Right cardiac atrium (tissue), 5 donors: ENCODE measurements at regions not wholly inside any gene's neighbourhood (a gene's known extent, or its start where the extent isn't known, plus 50 kb on each side); places are given as distances from the start of the nearest gene placed in this dataset.

Experiments
- ATAC-seq, 2 donors: fragments of 200-7000 bp; cut with Tn5 transposase; one replicate each; pipeline versions ENCODE4 v1.8.0 to v1.9.1; 2020; ENCODE audit warnings: moderate library complexity in 2 of 2, mild to moderate bottlenecking in 1 of 2
- DNase-seq, 3 donors: peaks; one replicate each; pipeline ENCODE4 v3.0.0-alpha.2; 2020
- H3K27ac ChIP-seq: one replicate; pipeline ENCODE4 v1.5.1; 2013; ENCODE audit warnings: mild to moderate bottlenecking, low read length, control low read depth, moderate library complexity
- H3K27me3 ChIP-seq: one replicate; pipeline ENCODE4 v1.6.1; 2013; ENCODE audit not compliant: control insufficient read depth, insufficient read depth
- H3K4me1 ChIP-seq: one replicate; pipeline ENCODE4 v1.6.1; 2013; ENCODE audit warnings: low read length; ENCODE audit not compliant: control insufficient read depth, insufficient read depth
- H3K4me3 ChIP-seq: one replicate; pipeline ENCODE4 v1.5.1; 2013; ENCODE audit warnings: low read length, control low read depth
- H3K9me3 ChIP-seq: one replicate; pipeline ENCODE4 v1.6.1; 2013; ENCODE audit warnings: low read length; ENCODE audit not compliant: control insufficient read depth
- WGBS: extraction: QIAGEN DNeasy Blood & Tissue Kit; methylation state at CpG from one replicate; pipeline ENCODE4 v1.1.7; 2013; 5-methylcytosine and 5-hydroxymethylcytosine counted together
- intact Hi-C, 4 donors: fragments of 100-400 bp; cut with DNase I; formaldehyde crosslinking; loops; one replicate each; pipeline versions ENCODE4 v1.11.0 to v1.14.0; 2022 to 2023
- donor health status: healthy with polysubstance abuse.
- donor health status: DM: no; HTN: yes; CAD: no.
- donor health status: DM: no; HTN: no; CAD: no.
- donor health status: DM: no; HTN: yes; CAD: no; lungs with severe emphysema.
- donor health status: DM: yes; HTN: yes; CAD: no.

DNA sequence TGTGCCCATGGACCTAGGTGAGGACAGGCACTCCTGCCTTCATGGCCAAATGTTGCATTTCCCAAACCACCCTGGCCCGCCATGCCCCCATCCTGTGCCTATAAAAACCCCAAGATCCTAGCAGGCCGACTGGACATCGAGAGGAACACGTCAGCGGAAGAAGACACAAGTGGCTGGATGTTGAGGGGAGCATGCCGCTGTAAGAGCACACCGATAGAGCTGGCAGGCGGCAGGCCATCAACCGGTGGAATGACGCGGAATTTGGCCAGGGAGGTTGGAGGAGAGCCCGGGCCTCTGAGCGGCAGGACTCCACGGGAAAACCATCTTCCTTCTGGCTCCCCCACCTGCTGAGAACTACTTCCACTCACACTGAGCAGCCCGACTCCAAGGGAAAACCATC lies 361.1 kb upstream of the TMPRSS15 start:
- Histone ChIP-seq H3K4me1 (no peaks in the 10 kb centered on the region), H3K27me3 (no peaks in the 10 kb centered on the region), H3K4me3 (no peak overlapping the region), H3K9me3 (no peaks in the 10 kb centered on the region), H3K27ac (no peak overlapping the region)
- intact Hi-C loops, result no loop called here
- 93% methylated on average over 15 of the region's 15 CpGs for WGBS
- no peak for DNase-seq
- ATAC-seq, result no peak

DNA sequence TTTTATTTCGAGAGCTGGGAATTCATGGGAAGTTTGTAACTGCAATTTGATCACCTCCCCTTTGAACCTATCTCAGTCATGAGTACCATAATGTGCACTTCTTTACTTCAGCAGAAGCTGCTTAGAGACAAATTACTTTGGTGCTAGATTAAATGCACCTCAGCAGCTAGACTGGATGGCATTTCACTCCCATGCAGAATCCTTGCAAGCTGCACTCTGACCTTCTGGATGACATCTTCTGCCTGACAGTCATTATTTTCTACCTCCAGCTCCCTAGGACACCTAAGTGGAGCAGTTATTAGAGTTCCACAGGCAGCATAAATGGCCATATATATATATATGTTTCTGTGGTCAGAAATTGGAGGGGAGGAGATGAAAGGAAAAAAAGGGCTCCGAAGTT lies 366.0 kb upstream of the TMPRSS15 start:
- no peaks in the 10 kb centered on the region for H3K4me1 ChIP-seq
- no peak overlapping the region for H3K4me3 ChIP-seq
- no peaks in the 10 kb centered on the region for H3K9me3 ChIP-seq
- H3K27me3 ChIP-seq, result no peaks in the 10 kb centered on the region
- no peak for ATAC-seq
- no peak for DNase-seq
- H3K27ac ChIP-seq, result no peak overlapping the region
- WGBS, result 76% methylated on average over 2 of the region's 2 CpGs
- intact Hi-C loops, result no loop called here

DNA sequence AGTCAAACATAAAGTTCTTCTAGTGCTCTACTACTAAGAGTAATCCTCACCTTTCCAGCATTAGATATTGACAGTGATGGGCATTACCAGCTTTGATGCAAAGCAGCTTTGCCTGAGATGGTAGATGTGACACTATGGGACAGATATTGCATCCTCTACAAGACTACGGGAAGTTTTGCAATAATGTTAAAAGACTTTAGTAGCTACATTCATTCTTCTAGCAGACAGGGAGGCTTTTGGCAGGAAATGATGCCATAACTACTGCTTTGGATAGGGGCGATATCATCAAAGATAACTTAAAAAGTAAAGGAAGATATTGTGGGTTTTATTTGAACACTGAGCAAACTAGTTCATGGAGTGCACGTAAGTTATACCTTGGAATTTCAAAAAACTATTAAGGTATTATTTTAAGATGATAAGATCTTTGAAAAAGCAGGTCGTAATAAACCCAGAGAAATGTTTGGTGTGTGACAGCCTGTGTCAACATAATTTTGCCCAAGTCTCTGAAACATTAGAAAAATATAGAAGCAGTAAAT lies 368.3 kb upstream of the TMPRSS15 start:
- no peak for ATAC-seq
- Histone ChIP-seq H3K4me1 (no peaks in the 10 kb centered on the region), H3K27ac (no peak overlapping the region), H3K27me3 (no peaks in the 10 kb centered on the region), H3K4me3 (no peak overlapping the region), H3K9me3 (no peaks in the 10 kb centered on the region)
- intact Hi-C loops, result no loop called here
- 73% methylated on average over 4 of the region's 4 CpGs for WGBS
- DNase-seq, result no peak

DNA sequence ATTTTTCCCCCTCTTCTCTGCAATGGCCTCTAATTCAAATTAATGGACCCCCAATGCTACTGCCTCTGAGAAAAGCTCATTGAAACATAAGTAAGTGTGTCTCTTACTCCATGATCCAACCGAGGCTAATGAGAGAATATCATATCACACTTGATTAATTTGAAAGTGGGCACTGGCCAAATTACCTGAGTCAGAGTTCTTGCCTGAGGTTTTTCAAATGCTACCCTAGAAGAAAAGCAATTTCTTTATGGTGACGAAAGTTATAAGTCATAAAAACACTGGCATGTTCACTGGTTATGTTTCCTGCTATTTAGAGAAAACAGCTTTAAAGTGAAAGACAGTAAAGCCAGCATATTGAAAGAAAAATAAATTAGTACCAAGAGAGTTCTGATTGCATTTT lies 368.8 kb upstream of the TMPRSS15 start:
- ATAC-seq, result no peak

DNA sequence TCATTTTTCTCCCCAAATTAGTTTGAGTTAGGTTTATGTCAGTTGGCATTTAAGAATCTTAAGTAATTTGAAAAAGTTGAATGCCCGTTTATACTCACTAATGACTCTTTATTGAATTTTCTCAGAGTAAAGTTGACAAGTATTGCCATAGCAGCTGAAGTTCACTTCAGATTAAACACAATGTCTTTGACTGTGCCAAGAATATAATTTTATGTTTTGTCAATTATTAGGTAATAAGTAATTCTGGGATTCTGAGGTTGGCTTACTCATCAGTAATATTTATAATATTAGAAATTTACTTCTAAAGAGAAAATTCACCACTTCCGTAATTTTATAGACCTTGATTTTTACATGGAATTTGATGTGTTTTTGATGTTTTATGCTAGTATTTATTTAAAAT lies 369.3 kb upstream of the TMPRSS15 start:
- DNase-seq (no peak), ATAC-seq (no peak)
- Histone ChIP-seq H3K9me3 (no peaks in the 10 kb centered on the region), H3K27me3 (no peaks in the 10 kb centered on the region), H3K4me1 (no peaks in the 10 kb centered on the region), H3K4me3 (no peak overlapping the region), H3K27ac (no peak overlapping the region)
- intact Hi-C loops, result no loop called here
- 82% methylated on average over 2 of the region's 2 CpGs for whole genome bisulfite sequencing

More for the DNA sequence above, 368.8 kb upstream of the TMPRSS15 start:
- no peaks in the 10 kb centered on the region for H3K27me3 ChIP-seq
- H3K4me1 ChIP-seq, result no peaks in the 10 kb centered on the region
- no peak overlapping the region for H3K4me3 ChIP-seq
- H3K9me3 ChIP-seq, result no peaks in the 10 kb centered on the region
- 57% methylated on average over 2 of the region's 2 CpGs for WGBS
- DNase-seq, result no peak
- H3K27ac ChIP-seq, result no peak overlapping the region
- intact Hi-C loops, result no loop called here

DNA sequence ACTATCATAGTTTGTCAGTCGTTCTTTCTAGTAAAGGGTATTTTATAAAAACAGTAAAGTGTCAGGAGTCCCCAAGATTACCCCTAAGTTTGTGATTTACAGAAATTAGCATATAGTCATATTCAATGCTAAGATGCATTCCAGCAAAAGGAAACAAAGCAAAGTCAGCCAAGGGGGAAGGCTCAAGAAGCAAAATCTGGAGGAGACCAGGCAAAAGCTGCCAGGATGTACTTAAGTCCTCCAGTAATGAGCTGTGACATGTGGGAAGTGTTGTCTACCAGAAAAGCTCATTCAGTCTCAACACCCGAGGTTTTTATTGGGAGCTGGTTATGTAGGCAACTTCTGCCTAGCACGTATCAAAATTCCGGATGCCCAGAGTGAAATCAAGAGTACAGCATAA lies 373.4 kb upstream of the TMPRSS15 start:
- intact Hi-C loops, result no loop called here
- Histone ChIP-seq H3K27me3 (no peaks in the 10 kb centered on the region), H3K27ac (no peak overlapping the region), H3K4me1 (no peaks in the 10 kb centered on the region), H3K9me3 (no peaks in the 10 kb centered on the region), H3K4me3 (no peak overlapping the region)
- WGBS, result 61% methylated on average over 4 of the region's 4 CpGs
- DNase-seq (no peak), ATAC-seq (no peak)

DNA sequence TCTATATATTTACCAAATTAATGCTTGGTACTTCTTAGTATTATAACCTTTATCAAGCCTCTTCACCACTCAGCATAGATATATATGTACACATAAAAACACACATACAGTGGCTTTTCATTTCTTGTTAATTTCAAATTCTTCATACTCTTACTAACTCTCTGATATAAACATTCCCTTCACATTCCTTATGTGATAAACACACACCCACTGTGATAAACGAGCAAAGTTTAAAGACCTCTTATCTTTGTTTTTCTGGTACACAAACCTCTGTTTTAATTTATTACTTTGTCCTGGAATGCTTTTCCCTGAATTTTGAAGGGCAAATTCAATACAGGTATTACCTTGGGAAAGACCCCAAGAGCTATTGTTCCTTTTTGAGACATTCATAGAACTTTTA lies 379.1 kb upstream of the TMPRSS15 start:
- DNase-seq (no peak), ATAC-seq (no peak)
- WGBS, result 19% methylated on average over 1 of the region's 1 CpG
- Histone ChIP-seq H3K4me1 (no peaks in the 10 kb centered on the region), H3K27ac (no peak overlapping the region), H3K9me3 (no peaks in the 10 kb centered on the region), H3K27me3 (no peaks in the 10 kb centered on the region), H3K4me3 (no peak overlapping the region)
- intact Hi-C loops, result no loop called here

DNA sequence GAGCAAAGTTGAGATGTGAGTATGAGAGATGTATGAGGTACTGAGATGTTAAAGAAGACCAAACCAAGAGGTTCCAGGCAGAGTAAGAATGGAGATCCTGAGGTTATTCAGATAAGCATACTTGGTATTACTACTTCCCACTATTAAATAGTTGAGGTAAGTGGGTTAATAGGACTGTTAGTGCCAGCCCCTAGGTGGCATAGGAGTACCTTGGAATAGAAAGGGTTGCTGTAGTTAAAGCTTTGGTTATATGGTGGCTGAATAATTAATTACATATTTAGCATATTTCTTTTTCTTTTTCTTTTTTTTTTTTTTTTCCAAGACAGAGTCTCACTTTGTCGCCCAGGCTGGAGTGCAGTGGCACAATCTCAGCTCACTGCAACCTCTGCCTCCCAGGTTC lies 397.9 kb upstream of the TMPRSS15 start:
- ATAC-seq (no peak), DNase-seq (no peak)
- H3K27me3 ChIP-seq, result no peaks in the 10 kb centered on the region
- WGBS, result 78% methylated on average over 1 of the region's 1 CpG
- intact Hi-C loops, result no loop called here
- no peak overlapping the region for H3K27ac ChIP-seq
- H3K4me1 ChIP-seq, result no peaks in the 10 kb centered on the region
- no peak overlapping the region for H3K4me3 ChIP-seq
- H3K9me3 ChIP-seq, result no peaks in the 10 kb centered on the region

DNA sequence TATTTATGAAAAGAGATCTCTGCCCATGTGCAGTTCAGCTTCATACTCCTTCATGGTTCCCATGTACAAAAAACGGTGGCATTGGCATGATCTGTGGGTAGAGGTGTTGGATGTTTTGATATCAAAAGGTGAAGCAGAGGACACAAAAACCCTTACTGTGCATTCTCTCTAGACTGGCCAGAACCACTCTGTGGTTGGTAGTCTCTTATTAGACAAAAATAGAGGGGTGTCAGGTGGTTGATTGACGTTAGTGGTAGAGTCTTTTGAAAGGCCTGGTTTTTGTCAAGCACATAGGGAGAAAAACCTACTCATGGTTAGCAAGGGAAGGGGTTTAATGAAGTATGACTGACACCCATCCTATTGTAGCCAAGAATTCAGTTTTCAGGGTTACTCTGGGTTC lies 400.0 kb upstream of the TMPRSS15 start:
- intact Hi-C loops, result no loop called here
- DNase-seq, result no peak
- no peak for ATAC-seq
- Histone ChIP-seq H3K4me3 (no peak overlapping the region), H3K4me1 (no peaks in the 10 kb centered on the region), H3K9me3 (no peaks in the 10 kb centered on the region), H3K27ac (no peak overlapping the region), H3K27me3 (no peaks in the 10 kb centered on the region)
- 51% methylated on average over 2 of the region's 2 CpGs for WGBS

DNA sequence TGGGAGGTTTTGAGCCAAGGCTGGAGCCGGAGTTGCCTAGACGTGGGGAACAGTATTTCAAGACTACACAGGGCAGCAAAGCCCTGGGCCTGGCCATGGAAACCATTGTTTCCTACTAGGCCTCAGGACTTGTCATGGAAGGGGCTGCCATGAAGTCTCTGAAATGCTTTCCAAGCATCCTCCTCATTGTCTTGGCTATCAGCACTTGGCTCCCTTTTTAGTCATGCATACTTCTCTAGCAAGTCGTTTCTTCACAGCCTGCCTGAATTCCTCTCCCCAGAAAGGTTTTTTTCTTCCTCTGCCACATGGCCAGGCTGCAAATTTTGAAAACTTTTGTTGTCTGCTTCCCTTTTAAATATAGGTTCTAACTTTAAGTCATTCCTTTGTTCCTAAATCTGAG lies 406.6 kb upstream of the TMPRSS15 start:
- no peak for ATAC-seq
- intact Hi-C loops, result no loop called here
- WGBS, result 65% methylated on average over 3 of the region's 3 CpGs

DNA sequence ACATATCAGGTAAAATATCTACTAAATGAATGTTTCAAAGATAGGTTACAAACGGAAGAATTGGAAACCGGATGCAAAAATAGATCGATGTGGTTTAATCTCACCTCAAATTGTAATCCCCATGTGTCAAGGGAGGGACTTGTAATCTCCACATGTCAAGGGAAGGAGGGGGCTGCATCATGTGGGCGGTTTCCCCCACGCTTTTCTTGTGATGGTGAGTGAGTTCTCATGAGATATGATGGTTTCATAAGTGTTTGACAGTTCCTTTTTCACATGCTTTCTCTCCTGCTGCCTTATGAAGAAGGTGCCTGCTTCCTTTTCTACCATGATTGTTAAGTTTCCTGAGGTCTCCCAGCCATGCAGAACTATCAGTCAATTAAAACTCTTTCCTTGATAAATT lies 408.7 kb upstream of the TMPRSS15 start:
- 67% methylated on average over 5 of the region's 5 CpGs for WGBS
- no peak for ATAC-seq
- Histone ChIP-seq H3K27me3 (no peaks in the 10 kb centered on the region), H3K9me3 (no peaks in the 10 kb centered on the region), H3K4me1 (no peaks in the 10 kb centered on the region), H3K4me3 (no peak overlapping the region), H3K27ac (no peak overlapping the region)
- no peak for DNase-seq
- intact Hi-C loops, result no loop called here

More for the DNA sequence above, 406.6 kb upstream of the TMPRSS15 start:
- DNase-seq, result no peak
- Histone ChIP-seq H3K27ac (no peak overlapping the region), H3K27me3 (no peaks in the 10 kb centered on the region), H3K9me3 (no peaks in the 10 kb centered on the region), H3K4me3 (no peak overlapping the region), H3K4me1 (no peaks in the 10 kb centered on the region)

DNA sequence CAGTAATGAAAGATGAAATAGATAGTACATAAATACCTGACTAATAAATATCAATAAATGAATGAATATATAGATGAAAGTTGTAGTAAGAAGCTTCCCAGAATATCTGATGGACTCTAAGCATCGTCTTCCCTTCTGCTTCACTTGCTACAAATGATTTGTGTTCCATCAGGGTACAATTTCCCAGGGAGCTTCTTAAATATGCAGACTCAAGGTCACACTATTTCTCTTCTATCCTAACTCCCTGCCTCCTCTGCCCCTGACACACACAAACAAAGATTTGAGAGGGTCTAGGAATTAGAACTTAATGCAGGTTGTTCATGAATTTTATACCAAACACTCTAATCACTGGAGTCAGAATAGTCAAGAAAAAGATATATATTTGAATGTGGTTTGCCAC lies 415.9 kb upstream of the TMPRSS15 start:
- H3K27me3 ChIP-seq, result no peaks in the 10 kb centered on the region
- 86% methylated on average over 1 of the region's 1 CpG for WGBS
- H3K4me3 ChIP-seq, result no peak overlapping the region
- H3K4me1 ChIP-seq, result no peaks in the 10 kb centered on the region
- H3K9me3 ChIP-seq, result no peaks in the 10 kb centered on the region
- intact Hi-C loops, result no loop called here
- DNase-seq (no peak), ATAC-seq (no peak)
- no peak overlapping the region for H3K27ac ChIP-seq
